ENCODE measurements at regions not wholly inside any gene's neighbourhood (a gene's known extent, or its start where the extent isn't known, plus 50 kb on each side); places are given as distances from the start of the nearest gene placed in this dataset.

DNA sequence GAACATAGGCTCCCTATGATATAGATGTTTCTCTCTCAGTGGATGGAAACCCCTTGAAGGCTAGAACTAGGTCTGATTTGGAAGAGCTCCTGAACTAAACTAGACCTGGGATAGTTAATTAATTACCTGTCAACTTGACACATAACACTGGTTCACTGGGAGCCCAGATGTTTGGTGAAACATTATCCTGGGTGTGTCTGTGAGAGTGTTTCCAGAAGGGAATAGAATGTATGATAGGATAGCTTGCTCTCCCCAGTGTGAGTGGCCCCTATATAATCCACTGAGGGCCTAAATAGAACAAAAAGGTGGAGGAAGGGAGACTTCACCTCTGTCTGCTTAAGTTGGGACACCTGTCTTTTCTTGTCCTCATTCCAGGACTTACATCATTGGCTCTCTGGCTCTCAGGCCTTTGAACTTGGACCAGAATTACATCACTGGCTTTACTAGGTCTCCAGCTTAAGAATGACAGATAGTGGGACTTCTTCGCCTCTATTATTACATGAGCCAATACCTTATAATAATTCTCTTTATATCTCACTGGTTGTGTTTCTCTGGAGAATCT, 194.1 kb downstream of the KTN1 start:
- TF ChIP-seq, protein P1, sequence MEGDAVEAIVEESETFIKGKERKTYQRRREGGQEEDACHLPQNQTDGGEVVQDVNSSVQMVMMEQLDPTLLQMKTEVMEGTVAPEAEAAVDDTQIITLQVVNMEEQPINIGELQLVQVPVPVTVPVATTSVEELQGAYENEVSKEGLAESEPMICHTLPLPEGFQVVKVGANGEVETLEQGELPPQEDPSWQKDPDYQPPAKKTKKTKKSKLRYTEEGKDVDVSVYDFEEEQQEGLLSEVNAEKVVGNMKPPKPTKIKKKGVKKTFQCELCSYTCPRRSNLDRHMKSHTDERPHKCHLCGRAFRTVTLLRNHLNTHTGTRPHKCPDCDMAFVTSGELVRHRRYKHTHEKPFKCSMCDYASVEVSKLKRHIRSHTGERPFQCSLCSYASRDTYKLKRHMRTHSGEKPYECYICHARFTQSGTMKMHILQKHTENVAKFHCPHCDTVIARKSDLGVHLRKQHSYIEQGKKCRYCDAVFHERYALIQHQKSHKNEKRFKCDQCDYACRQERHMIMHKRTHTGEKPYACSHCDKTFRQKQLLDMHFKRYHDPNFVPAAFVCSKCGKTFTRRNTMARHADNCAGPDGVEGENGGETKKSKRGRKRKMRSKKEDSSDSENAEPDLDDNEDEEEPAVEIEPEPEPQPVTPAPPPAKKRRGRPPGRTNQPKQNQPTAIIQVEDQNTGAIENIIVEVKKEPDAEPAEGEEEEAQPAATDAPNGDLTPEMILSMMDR (IDR thresholded peaks at IDR 0.05) = no peak
- H3K27ac ChIP-seq = no peak overlapping the region
- no peak for DNase-seq (ENCODE audit: low spot score)
- H3K9me3 ChIP-seq = no peaks in the 10 kb centered on the region
- no peak overlapping the region for H3K4me3 ChIP-seq
- no peaks in the 10 kb centered on the region for H3K36me3 ChIP-seq
- no peaks in the 10 kb centered on the region for H3K27me3 ChIP-seq
- H3K4me1 ChIP-seq = no peaks in the 10 kb centered on the region

DNA sequence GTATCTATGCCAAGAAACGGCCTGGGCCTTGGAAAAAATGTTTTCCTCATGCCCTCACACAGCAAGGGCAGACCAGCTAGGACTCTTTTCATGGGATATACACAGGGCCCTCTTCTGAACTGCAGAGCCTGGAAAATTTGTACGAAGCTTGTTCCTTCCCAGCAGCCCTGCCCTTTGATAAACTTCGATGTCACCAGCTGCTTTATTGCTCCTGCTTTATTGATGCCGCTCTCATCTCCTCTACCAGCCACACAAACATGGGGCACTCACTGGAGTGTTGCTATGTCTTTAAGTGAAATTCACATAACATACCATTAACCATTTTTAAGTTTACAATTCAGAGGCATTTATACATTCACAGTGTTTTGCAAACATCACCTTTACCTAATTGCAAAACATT, 197.9 kb downstream of the KTN1 start:
- no peaks in the 10 kb centered on the region for H3K36me3 ChIP-seq
- H3K9me3 ChIP-seq = no peaks in the 10 kb centered on the region
- H3K27me3 ChIP-seq = no peaks in the 10 kb centered on the region
- no peak for DNase-seq (ENCODE audit: low spot score)
- TF ChIP-seq, protein P1 (IDR thresholded peaks at IDR 0.05) = no peak
- H3K4me3 ChIP-seq = no peak overlapping the region
- H3K4me1 ChIP-seq = peaks cover 0 to 15% of the 10 kb centered on the region in 2 donors
- H3K27ac ChIP-seq = no peak overlapping the region

DNA sequence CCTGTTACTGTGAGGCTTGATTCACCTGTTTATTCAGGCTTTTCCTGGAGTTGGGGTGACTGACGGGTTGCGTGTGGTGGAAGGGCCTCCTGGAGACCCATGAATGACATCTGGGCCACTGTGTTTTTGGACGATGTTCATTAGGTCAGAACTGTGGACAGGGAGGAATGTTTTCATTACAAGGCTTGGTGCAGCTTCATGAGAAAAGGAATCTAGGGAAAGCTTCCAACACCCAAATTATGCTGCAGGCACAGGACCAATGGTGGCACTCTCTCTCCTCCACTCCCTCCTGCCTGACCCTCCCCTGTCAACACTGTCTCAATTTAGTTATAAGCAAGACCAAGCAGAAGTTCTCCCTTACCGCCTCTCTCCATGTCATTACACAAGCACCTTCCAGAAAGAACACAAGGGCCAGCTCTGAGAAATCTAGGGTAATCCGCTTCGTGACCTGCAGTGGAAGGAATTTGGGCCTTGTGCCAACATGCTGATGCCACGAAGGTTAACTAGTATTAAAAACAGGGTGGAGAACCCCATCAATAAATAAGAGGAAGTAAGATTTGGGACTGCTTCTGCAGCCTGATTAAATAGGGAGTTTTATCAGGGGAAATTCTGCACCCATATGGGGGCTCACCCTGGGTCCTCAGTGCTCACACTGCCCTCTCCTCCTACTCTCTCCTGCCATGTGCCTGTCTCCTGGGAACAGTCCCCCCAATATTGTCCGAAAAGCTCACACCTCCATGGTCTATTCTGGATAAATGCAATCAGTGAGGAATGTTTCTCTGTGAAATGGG, 200.3 kb downstream of the KTN1 start:
- TF ChIP-seq, protein P1 (IDR thresholded peaks at IDR 0.05) = no peak
- DNase-seq (ENCODE audit: low spot score) = peak; percentile 83
- Histone ChIP-seq H3K4me3 (no peak overlapping the region), H3K9me3 (no peaks in the 10 kb centered on the region), H3K4me1 (peaks cover 0 to 15% of the 10 kb centered on the region in 2 donors), H3K27ac (peak overlapping the region in 1 of 2 donors; percentile 38), H3K36me3 (no peaks in the 10 kb centered on the region), H3K27me3 (no peaks in the 10 kb centered on the region)

- Histone ChIP-seq H3K4me3 (no peak overlapping the region), H3K4me1 (peaks cover 0 to 15% of the 10 kb centered on the region in 2 donors), H3K27ac (peak overlapping the region in 1 of 2 donors; percentile 38), H3K9me3 (no peaks in the 10 kb centered on the region), H3K36me3 (no peaks in the 10 kb centered on the region), H3K27me3 (no peaks in the 10 kb centered on the region)
- TF ChIP-seq, protein P1 (IDR thresholded peaks at IDR 0.05) = no peak
- no peak for DNase-seq (ENCODE audit: low spot score)
These were observed 201.0 kb downstream of the KTN1 start for GRCh38 chr14:55781046-55781445.

- Histone ChIP-seq H3K4me3 (no peak overlapping the region), H3K36me3 (no peaks in the 10 kb centered on the region)
These were observed 202.2 kb downstream of the KTN1 start for GRCh38 chr14:55782166-55782565.

More at GRCh38 chr14:55782166-55782565, 202.2 kb downstream of the KTN1 start:
- Histone ChIP-seq H3K27me3 (no peaks in the 10 kb centered on the region), H3K4me1 (peaks cover 0 to 15% of the 10 kb centered on the region in 2 donors), H3K9me3 (no peaks in the 10 kb centered on the region), H3K27ac (no peak overlapping the region)
- no peak for DNase-seq (ENCODE audit: low spot score)
- TF ChIP-seq, protein P1 (IDR thresholded peaks at IDR 0.05) = no peak

Measured in right atrium auricular region (tissue), 2 donors.